Vagina (tissue), 2 donors: ENCODE measurements at regions not wholly inside any gene's neighbourhood (a gene's known extent, or its start where the extent isn't known, plus 50 kb on each side); places are given as distances from the start of the nearest gene placed in this dataset.
"Not testable (repeated sequence)": the region's sequence is repeated elsewhere in the genome, so short reads cannot be mapped to it uniquely, and the experiment has no call there.

Experiments used
- DNase-seq, 2 donors: peaks; one replicate each; pipeline ENCODE4 v3.0.0-alpha.2; 2017; ENCODE audit errors: extremely low spot score in 2 of 2
- H3K27ac ChIP-seq: fragments of 200-600 bp; sonication (generic); one replicate; pipeline ENCODE4 v1.5.1; 2019
- H3K27me3 ChIP-seq: fragments of 200-600 bp; sonication (generic); one replicate; pipeline ENCODE4 v1.5.1; 2019
- H3K36me3 ChIP-seq, 2 donors: fragments of 200-600 bp; sonication (generic); one replicate each; pipeline ENCODE4 v1.5.1; 2017 to 2019
- H3K4me1 ChIP-seq: fragments of 200-600 bp; sonication (generic); one replicate; pipeline ENCODE4 v1.5.1; 2019
- H3K4me3 ChIP-seq, 2 donors: fragments of 200-600 bp; sonication (generic); 1 replicate in 1 of 2; 2 replicates in 1 of 2; pipeline ENCODE4 v1.5.1; 2016 to 2019
- H3K9me3 ChIP-seq: fragments of 200-600 bp; sonication (generic); one replicate; pipeline ENCODE4 v1.5.1; 2019
- CTCF ChIP-seq, 3 experiments: fragments of 450-650 bp in 2 of 3; fragments of 200-600 bp in 1 of 3; sonication (generic) in 1 of 3; IDR thresholded peaks; one replicate each; pipeline ENCODE4 v1.5.1; 2017 to 2019; ENCODE audit warnings: antibody characterized with exemption in 3 of 3, mild to moderate bottlenecking in 2 of 3, moderate library complexity in 2 of 3
- POLR2A ChIP-seq, 2 donors: fragments of 450-650 bp; IDR thresholded peaks; one replicate each; pipeline ENCODE4 v1.6.1; 2017; ENCODE audit warnings: antibody characterized with exemption in 2 of 2, mild to moderate bottlenecking in 2 of 2, moderate library complexity in 2 of 2
- POLR2AphosphoS5 ChIP-seq, 2 donors: sonication (generic); formaldehyde crosslinking; IDR thresholded peaks; one replicate each; pipeline ENCODE4 v1.9.0; 2017; ENCODE audit warnings: antibody characterized with exemption in 2 of 2, mild to moderate bottlenecking in 2 of 2, low read depth in 1 of 2; ENCODE audit not compliant: insufficient read depth in 1 of 2
- intact Hi-C: fragments of 100-400 bp; cut with DNase I; formaldehyde crosslinking; loops from one replicate; pipeline ENCODE4 v1.15.1; 2023

- Histone ChIP-seq H3K27ac (no peak overlapping the region), H3K4me1 (peaks cover 5% of the 10 kb centered on the region), H3K27me3 (no peaks in the 10 kb centered on the region), H3K4me3 (no peak overlapping the region), H3K36me3 (no peaks in the 10 kb centered on the region), H3K9me3 (no peaks in the 10 kb centered on the region)
- intact Hi-C loops = no loop called here
- no peak for DNase-seq
- TF ChIP-seq POLR2AphosphoS5 (IDR thresholded peaks at IDR 0.05; ENCODE audit: insufficient read depth in 1 of 2, low read depth in 1 of 2) = no peak
- no peak for TF ChIP-seq POLR2A (IDR thresholded peaks at IDR 0.05)
- TF ChIP-seq CTCF (IDR thresholded peaks at IDR 0.05) = no peak
These were observed 156.1 kb downstream of the DIO2 start for GRCh38 chr14:80055226-80055625.

GRCh38 chr14:80054020-80054419, 157.3 kb downstream of the DIO2 start:
- TF ChIP-seq POLR2AphosphoS5 (IDR thresholded peaks at IDR 0.05; ENCODE audit: insufficient read depth in 1 of 2, low read depth in 1 of 2) (no peak), CTCF (IDR thresholded peaks at IDR 0.05) (no peak), POLR2A (IDR thresholded peaks at IDR 0.05) (no peak)
- intact Hi-C loops = no loop called here
- H3K36me3 ChIP-seq = no peaks in the 10 kb centered on the region
- DNase-seq = no peak
- peaks cover 5% of the 10 kb centered on the region for H3K4me1 ChIP-seq
- no peaks in the 10 kb centered on the region for H3K27me3 ChIP-seq
- H3K4me3 ChIP-seq = no peak overlapping the region
- H3K9me3 ChIP-seq = no peaks in the 10 kb centered on the region
- no peak overlapping the region for H3K27ac ChIP-seq

- H3K9me3 ChIP-seq = no peaks in the 10 kb centered on the region
- no peak for DNase-seq
- no peaks in the 10 kb centered on the region for H3K4me1 ChIP-seq
- no peak overlapping the region for H3K4me3 ChIP-seq
- H3K27ac ChIP-seq = no peak overlapping the region
- H3K27me3 ChIP-seq = no peaks in the 10 kb centered on the region
- intact Hi-C loops = no loop called here
- H3K36me3 ChIP-seq = no peaks in the 10 kb centered on the region
- no peak for TF ChIP-seq POLR2AphosphoS5 (IDR thresholded peaks at IDR 0.05; ENCODE audit: insufficient read depth in 1 of 2, low read depth in 1 of 2)
These were observed 162.2 kb downstream of the DIO2 start for GRCh38 chr14:80049055-80049454.

- intact Hi-C loops = no loop called here
- Histone ChIP-seq H3K36me3 (no peaks in the 10 kb centered on the region), H3K27me3 (no peaks in the 10 kb centered on the region), H3K4me1 (no peaks in the 10 kb centered on the region), H3K4me3 (no peak overlapping the region), H3K27ac (no peak overlapping the region), H3K9me3 (no peaks in the 10 kb centered on the region)
- no peak for TF ChIP-seq CTCF (IDR thresholded peaks at IDR 0.05)
- TF ChIP-seq POLR2A (IDR thresholded peaks at IDR 0.05) = no peak
- TF ChIP-seq POLR2AphosphoS5 (IDR thresholded peaks at IDR 0.05; ENCODE audit: insufficient read depth in 1 of 2, low read depth in 1 of 2) = no peak
- no peak for DNase-seq
These were observed 163.5 kb downstream of the DIO2 start for GRCh38 chr14:80047761-80048160.

- no peaks in the 10 kb centered on the region for H3K27me3 ChIP-seq
- no peaks in the 10 kb centered on the region for H3K36me3 ChIP-seq
- H3K27ac ChIP-seq = no peak overlapping the region
- TF ChIP-seq POLR2AphosphoS5 (IDR thresholded peaks at IDR 0.05; ENCODE audit: insufficient read depth in 1 of 2, low read depth in 1 of 2) (no peak), CTCF (IDR thresholded peaks at IDR 0.05) (no peak), POLR2A (IDR thresholded peaks at IDR 0.05) (no peak)
- no peaks in the 10 kb centered on the region for H3K4me1 ChIP-seq
- H3K4me3 ChIP-seq = no peak overlapping the region
- DNase-seq = no peak
- intact Hi-C loops = no loop called here
- no peaks in the 10 kb centered on the region for H3K9me3 ChIP-seq
These were observed 174.0 kb downstream of the DIO2 start for GRCh38 chr14:80037349-80037748.

GRCh38 chr14:80024417-80024816, 186.9 kb downstream of the DIO2 start:
- DNase-seq = no peak
- no peak overlapping the region for H3K27ac ChIP-seq
- no peaks in the 10 kb centered on the region for H3K4me1 ChIP-seq
- no peaks in the 10 kb centered on the region for H3K9me3 ChIP-seq
- H3K27me3 ChIP-seq = no peaks in the 10 kb centered on the region
- TF ChIP-seq POLR2A (IDR thresholded peaks at IDR 0.05) = no peak
- no peak for TF ChIP-seq POLR2AphosphoS5 (IDR thresholded peaks at IDR 0.05; ENCODE audit: insufficient read depth in 1 of 2, low read depth in 1 of 2)
- no peak for TF ChIP-seq CTCF (IDR thresholded peaks at IDR 0.05)
- H3K4me3 ChIP-seq = no peak overlapping the region
- intact Hi-C loops = no loop called here
- no peaks in the 10 kb centered on the region for H3K36me3 ChIP-seq

GRCh38 chr14:80018476-80018875, 192.8 kb downstream of the DIO2 start:
- DNase-seq, intact Hi-C loops, H3K27ac ChIP-seq: not testable (repeated sequence)

More at GRCh38 chr14:80018476-80018875, 192.8 kb downstream of the DIO2 start:
- not testable (repeated sequence) for H3K4me3 ChIP-seq, H3K27me3 ChIP-seq, H3K9me3 ChIP-seq, H3K36me3 ChIP-seq, H3K4me1 ChIP-seq
